Body of pancreas (tissue), 4 donors: ENCODE measurements at regions not wholly inside any gene's neighbourhood (a gene's known extent, or its start where the extent isn't known, plus 50 kb on each side); places are given as distances from the start of the nearest gene placed in this dataset.

Experiments used
- CTCF ChIP-seq, 7 experiments: fragments of 450-650 bp in 4 of 7; fragments of 200-600 bp in 3 of 7; sonication (generic) in 3 of 7; IDR thresholded peaks; one replicate each; pipeline ENCODE4 v1.5.1; 2016 to 2019; ENCODE audit warnings: antibody characterized with exemption in 7 of 7
- POLR2A ChIP-seq, 3 donors: fragments of 450-650 bp; IDR thresholded peaks; one replicate each; pipeline ENCODE4 v1.6.1; 2016; ENCODE audit warnings: antibody characterized with exemption in 3 of 3, mild to moderate bottlenecking in 2 of 3

- TF ChIP-seq CTCF (IDR thresholded peaks at IDR 0.05) (no peak), POLR2A (IDR thresholded peaks at IDR 0.05) (no peak)
Observed at GRCh38 chr11:123264431-123264780, 69.4 kb upstream of the CLMP start.
